GM19467 (cell line): ENCODE measurements at regions not wholly inside any gene's neighbourhood (a gene's known extent, or its start where the extent isn't known, plus 50 kb on each side); places are given as distances from the start of the nearest gene placed in this dataset.

Experiments
- ATAC-seq: cut with Tn5 transposase; IDR thresholded peaks from one replicate; pipeline ENCODE4 v1.9.1; 2021; ENCODE audit warnings: mild to moderate bottlenecking, moderate library complexity; ENCODE audit not compliant: unreplicated experiment

DNA sequence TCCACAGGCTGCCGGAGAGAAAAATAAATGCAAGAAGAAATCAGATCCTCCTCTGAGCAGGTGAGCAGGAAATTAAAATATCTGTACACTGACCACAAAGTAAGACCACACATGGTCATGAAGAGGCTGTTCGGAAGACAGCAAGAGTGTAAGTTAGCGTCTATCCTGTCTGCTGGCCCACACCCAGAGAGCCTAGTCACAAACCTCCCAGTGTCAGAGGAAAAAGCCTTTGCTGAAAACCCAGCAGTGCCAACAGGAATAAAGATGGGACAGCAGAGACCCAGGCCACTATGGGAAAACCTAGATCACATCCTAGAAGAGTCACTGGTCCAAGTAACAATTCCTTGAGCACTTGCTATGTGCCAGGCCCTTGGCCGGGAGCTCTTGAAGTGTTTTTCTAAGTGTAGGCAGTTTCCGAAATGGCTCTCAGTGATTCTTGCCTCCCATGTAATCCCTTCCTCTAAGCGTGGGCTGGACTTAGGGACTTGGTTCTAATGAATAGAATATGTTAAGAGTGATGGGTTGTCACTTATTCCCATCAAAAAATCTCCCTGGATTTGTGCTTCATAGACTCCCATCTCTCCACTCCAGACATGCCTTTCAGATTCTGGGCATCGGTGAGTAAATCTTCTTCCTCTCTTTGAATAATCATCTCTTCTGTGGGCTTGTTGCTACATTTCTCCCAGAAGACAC, 110.9 kb upstream of the PKDCC start:
- ATAC-seq = no peak

DNA sequence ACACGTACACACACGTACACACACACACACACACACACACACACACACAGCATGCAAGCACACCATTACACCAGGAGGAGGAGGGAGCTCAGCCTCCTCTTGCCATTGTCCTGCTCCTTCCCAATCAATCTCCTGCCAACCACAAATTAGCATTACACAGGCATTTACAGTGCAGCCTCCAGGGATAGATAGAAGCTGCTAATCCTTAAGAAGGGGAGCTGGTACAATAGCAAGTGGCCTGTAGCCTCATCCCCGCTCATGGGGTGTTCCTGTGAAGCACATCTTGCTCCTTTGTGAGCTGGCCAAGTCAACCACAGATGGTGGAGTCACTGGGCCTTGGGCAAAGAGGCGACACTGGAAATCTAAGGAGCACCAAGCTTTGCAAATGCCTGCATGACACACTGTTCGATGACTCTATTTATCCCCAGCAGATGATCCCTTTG, 110.3 kb upstream of the PKDCC start:
- ATAC-seq = no peak

DNA sequence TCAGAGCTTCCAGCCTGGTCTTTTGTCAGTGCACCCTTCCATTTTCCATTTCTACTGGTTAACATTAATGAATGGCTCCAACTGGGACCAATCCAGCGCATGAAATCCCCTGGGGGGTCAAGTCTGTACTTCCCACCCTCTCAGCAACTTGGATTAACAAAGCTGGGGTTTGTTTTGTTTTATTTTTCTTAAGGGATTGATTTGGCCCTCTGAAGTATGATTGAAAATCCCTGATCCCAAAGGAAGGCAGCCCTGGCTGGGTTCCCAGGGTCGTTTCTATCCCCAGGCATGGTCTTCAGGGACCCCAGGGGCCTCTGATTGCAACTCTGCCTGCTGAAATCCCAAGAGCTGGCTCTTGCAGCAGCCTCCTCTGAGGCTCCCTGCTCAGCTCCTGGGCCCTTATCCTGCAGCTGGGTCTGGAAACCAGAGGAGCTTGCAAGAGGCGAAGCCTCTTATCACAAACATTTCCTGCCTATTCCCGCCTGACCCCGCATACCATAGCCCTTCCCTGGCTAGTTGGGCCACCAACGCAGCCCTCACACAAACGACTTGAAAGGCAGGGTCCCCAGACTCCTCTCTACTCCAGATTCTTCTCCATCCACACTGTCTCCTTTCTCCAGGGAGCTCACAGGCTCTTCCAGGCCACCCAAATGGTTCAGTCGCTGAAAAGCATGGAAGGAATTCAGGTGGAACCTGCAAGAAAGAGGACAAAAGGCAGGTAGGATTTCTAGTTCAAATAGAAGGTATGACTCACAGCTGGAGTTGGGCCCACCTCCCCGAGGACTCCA, 109.7 kb upstream of the PKDCC start:
- ATAC-seq = no peak

DNA sequence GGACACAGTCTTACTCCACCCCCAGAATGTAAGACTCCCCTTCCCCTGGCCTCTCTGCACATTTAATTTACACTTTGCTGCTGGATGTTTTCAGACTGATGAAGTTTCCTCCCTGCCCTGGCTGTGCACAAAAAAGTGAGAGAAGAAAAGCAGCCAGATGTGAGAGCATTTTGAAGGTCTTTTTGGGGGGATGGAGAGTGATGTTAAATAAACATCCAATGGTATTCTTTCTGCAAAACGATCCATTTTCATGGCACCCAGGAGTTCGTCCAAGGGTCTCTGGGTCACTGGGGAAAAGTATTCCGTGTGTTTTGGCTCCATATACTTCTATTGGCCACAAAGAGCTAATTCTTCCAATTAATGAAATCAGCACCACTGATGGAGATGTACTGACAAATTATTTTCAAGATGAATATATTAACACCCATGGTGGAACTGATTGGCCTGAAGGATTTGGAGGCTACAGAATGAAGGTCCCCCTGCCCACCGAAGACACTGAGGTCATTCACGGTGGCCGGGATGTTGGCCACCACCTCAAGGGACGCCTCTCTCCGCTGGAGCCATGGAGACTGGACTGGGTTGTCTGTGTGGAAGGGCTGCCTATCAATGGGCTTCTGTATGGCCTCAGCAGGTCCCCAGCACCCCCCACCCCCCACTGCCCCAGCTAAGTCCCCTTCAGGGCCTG, 107.6 kb upstream of the PKDCC start:
- no peak for ATAC-seq

DNA sequence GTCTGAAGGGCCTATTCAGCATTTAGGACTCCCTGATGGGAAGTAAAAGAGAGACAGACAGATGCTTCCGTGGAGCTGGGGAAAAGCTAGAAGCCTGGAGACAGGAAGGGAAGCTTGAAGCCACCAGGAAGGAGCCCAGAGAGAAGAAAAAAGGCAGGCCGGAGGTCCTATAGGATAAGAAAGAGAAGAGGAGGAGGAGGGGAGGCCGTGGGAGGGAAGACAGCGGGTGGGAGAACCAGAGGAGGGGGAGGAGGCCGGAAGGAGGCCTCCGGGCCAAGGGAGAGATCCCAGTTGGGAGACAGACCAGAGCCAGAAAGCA, 107.1 kb upstream of the PKDCC start:
- ATAC-seq = no peak

DNA sequence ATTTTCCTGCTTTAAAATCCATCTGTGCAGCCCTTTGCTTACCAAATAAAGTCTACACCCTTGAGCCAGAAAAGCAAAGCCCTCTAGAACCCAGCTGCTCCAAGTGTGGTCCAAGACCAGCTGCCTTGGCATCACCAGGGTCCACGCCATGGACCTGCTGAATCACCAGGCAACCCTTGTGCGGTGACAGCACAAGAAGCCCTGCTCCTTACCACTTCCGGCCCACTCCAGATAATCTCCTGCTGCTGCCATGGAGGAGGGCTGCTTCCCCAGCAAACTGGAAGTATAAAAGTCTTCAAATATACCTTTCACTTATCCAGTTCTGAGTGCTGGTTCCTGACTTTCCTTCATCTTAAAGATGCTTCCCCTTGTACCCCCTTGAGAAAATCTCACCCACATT, 106.0 kb upstream of the PKDCC start:
- ATAC-seq = no peak

DNA sequence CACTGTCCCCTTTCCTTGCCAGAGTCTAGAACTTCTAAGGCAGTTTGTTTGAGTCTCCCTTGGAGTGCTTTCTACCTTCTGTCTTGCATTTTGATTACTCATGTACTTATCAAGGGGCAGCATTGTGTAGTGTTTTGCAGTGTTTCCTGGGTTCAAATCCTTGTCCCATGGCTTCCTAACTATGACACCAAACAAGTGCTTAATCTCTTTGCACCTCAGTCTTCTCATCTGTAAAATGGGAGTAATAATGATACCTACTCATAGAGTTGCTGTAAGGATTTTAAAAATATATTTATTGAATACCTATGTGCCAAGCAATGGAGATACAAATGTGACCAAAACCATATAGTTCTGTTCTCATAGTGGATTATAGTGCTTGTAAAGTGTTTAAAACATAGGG, 105.5 kb upstream of the PKDCC start:
- no peak for ATAC-seq

DNA sequence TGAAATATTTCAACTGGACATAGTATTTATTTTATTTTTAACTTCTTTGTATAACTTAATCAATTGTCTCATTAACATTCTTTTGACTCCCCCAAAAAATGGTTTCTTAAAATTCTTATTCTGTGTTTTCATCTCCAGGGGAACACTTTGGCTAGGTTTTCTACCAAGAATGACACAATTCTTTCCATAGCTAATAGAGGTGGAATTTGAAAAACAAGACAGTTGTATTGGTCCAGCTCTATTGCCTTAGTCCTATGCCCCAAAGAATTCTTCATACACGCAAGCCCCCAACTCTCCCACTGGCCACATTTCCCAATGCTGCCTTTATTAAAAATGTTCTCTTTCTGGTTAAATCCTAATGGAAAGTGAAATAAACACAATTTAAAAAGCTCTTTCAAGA, 104.7 kb upstream of the PKDCC start:
- no peak for ATAC-seq

DNA sequence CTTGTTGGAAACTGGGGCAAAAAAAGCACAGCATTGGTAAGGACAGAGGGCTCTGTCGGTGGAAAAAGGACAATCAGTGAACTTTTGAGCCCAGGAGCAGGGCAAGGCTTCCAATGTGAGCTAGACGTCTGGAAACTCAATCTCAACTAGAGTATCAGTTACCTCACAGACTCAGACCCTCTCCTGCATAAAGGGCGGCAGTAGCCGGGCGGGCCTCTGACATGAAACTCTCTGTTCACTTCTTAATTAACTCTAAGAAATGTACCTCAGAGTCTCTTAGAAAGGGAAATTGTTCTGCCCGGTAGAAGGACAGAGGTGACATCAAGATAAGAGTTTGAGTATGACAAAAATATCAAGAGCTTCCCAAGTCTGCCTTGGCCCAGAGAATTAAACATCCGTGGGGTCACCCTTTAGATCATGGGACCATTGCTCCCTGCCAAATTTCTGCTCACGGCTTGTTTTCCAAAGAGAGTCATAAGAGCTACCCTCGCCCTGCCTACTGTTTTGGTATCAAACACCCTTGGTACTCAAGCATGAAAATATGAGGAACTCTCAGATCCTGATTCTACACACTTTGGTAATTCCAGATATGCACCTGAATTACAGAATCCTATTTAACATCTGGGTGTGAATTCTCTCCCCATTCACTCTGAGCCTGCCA, 103.5 kb upstream of the PKDCC start:
- ATAC-seq = no peak

DNA sequence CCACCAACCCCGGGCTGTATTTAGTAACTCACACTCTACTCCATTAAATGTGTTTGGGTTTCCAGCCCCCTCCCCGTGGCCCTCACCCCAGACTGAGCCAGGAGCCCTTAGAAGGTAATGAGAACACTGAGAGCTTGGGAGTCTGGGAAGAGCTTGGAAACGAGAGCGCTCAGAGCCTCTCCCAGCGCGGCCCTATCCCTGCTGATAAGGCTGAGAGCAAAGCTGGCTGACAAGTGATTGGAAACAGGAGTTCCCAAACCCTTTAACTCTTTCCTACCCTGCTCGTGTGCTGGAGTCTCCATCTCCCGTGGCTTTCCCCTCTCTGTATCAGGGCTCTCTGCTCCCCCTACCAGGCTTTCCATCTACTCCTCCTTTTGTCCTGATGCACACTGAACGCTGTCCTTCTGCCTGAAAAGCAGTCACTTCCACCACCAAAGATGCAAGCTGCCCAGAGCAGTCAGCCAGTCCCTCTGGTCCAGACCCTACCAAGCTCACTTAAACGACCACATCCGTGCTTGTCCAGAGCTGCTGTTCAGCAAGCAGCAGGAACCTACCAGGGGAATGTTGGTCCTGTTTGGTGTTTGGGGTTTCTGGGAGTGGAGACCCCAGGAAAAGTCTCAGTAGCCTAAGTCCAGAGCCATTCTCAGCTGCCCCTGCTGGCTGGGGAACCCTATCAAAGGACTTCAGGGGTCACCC, 100.0 kb upstream of the PKDCC start:
- ATAC-seq = no peak

DNA sequence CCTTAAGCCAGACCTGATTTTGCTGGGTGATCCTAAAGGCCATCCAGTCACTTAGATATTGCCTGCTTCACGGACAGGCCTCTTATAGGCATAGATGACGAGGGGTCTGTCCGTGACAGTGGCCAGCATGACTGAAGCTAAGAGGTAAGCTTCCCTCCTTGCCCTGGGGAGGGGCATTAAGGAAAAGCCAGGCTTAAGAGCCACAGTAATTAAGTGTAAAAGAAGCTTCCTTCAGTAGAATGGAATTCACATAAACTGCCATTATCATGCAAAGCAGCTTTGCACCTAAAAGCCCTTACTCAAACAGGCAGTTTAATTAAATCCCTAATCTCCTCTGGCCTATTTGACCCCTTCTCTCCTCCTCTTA, 99.4 kb upstream of the PKDCC start:
- ATAC-seq = no peak

DNA sequence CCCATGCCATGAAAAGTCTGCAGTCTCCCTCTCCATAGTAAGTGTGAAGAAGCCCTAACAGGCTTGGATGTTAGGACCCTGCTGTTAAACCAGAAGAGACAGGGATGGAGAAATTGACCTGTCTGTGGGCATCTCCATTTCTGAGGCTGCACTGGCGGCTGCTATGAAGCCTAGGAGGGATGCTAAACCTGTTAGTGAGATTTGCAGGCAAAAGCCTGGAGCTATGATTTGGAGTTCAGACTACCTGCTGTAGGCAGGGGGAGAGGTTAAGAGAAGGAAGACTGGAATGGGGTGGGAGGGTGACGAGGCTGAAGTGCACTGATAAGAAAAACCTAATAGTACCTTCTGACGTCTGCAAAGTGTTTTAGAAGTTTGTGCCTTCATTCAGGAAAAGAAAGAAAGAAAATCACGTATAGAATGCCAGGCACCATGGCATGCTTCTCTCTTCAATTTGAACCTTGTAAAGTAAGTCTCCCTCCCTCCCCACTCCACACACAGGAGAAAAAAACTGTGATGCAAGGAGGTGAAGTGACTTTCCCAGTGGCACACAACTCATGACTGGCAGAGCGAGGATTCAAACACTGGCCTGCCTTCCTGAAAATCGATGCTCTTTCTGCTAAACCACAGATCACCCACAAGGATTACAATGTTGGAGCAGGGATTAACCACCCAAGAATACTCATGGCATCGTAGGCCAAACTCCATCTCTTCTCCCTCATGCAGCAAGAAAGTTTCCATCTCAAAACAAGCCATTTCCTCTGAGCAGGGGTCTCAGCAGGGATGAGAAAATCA, 98.5 kb upstream of the PKDCC start:
- no peak for ATAC-seq

DNA sequence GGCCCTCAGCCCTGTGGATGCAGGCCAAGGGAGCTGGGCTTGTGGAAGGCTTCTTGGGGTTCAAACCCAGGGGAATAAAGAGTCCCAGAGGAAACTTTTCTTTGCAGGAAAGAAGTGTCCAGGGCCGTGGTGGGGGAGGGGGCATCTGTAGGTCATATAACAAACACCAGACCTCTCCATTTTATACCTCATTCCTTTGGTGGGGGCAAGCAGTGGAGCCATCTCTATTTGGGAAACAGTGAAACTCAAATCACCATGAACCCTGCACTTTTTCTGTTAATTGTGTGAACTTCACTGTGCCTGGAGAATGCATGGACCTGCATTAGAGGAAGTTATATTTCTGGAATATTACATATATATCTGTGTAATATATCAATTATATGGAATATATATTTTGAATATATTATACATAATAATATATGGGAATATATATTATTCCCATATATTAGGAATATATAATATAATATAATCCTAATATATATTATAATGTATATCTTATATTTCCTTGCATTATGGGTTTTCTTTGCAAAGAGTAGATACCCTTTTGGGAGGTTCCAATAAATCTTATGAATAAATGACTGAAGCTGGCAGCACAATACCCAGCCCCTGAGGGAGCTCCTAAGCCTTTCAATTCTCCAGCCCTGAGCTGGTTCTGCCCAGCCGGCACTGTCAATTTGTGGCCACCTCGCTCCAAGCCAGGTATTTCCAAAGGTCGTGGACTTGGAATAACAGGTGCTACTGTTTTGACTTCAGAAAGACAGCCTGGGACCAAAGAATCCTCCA, 97.7 kb upstream of the PKDCC start:
- ATAC-seq = no peak

DNA sequence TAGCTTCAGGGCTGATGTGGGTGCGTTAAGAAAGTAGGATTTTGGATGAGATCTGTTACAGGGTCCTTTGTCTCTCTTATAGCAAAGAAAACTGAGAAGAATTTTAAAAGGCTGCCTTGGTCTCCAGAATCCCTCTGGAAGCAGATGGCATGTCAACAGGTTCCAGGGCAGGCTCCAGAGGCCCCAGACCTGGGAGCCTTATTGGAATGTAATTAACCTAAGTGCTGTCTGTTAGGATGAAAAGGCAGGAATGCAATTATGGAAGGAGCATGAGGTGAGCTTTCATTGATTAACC, 97.2 kb upstream of the PKDCC start:
- no peak for ATAC-seq

DNA sequence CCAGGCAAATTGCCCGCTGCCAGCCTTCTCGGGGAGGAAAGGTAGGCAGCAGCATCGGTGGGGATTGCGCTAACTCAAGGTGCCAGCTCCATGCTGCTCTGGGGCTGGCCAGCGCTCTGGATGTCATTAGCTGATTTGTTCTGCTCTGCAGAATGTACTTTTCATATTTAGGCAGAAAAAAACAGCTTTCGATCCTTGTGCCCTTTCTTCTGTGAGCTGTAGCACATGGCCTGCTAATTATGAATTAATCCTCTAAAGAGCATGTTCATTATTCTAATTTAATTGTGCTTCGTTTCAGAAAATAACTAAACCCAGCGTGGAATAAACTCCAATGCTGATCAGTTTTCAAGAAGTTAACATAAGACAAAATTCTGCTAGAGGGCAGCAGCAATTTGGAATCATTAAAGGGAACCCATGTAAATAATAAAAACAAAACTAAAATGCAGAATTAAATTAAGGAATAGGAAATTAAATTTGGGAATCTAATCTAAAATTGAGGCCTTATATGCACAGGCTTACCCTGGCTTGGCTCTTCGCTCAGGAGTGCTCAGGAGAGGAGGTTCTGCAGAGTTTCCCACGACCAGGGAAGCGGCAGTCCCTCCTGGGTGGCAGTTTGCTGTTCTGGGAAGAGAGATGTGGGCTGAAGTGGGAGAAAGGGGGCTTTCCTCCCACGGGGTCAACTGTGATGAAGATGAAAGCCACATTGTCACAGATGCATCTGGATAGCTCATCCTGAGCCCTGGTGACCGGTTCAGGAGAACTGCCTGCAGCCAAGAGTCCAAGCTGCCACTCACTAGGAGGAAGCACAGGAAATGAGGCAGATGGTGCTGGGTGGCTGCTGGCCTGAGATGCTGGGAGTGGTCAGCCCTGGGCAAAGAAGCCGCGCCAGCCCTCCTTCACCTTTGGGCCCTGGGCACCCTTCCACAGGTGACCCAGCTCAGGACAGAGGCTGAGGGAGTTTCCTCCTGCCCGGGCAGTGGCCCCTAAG, 93.2 kb upstream of the PKDCC start:
- no peak for ATAC-seq

DNA sequence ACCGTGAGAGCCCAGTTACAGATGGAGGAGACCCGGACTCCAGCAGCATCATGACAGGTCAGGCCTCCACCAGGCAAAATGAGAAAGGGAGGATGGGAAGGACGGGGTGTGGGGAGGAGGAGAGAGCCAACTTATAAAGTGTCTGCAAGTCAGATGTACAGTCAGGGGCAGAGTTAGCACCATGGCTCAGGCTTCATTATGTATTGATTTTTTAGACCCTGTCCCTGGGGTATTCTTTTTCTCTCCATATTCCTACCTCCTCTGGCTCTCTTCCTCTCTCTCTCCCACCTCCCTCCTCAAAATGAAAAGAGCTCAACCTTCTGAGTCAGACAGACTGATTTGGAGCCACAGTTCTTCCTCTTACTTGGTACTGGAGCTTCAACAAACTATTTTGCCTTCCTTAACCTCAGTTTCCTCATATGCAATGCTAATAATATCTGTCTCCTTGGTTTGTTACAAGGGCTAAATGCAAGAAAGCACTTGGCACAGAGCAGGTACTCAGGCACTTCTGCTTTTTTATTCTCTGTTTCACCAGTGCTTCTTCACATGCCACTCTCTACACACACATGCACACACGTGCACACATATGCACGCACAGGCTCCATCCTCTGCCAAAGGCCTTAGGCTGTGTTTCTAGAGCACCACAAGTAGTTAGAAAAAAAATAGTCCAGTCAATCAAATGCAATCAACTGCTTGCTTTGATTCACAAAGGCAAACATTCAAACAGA, 92.3 kb upstream of the PKDCC start:
- ATAC-seq = peak; percentile 54

DNA sequence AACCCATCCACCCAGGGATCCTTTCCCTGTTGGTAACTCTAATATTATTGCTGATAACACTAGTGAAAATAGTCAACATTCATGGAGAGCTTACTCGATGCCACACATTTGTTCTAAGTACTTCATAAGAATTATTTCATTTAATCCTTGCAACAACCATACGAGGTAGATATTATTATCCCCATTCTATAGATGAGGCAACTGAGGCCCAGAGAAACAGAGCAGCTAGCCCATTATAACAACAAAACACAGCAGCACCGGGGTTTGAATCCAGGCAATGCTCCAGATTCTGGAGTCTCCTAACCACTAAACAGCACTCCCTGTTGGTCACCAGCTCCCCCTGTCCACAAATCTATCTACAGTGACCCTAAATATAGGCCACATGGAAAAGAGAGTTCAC, 90.4 kb upstream of the PKDCC start:
- no peak for ATAC-seq

DNA sequence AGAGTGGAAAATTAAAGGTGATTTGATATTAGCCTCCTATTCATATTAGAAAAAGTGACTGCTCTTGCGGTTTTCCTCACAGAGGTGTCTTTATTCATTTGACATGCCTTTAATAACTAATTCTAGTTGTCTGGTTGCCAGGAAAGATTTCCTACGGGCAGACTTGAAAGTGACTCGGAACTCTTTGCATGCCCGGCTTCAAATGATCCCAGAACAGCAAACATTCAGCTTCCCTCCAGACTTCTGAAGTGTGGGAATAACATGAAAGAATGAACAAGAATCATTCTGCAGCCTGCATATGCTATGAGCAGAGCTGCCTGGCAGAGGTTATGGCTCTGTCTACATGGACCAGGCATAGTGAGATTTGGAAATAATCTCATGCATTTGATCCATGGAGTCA, 89.6 kb upstream of the PKDCC start:
- no peak for ATAC-seq
